ENCODE measurements at regions not wholly inside any gene's neighbourhood (a gene's known extent, or its start where the extent isn't known, plus 50 kb on each side); places are given as distances from the start of the nearest gene placed in this dataset.

- no peak for TF ChIP-seq CTCF (IDR thresholded peaks at IDR 0.05; ENCODE audit: control extremely low read depth in 1 of 3, insufficient read depth in 1 of 3, low read depth in 1 of 3, low read length in 3 of 3)
- TF ChIP-seq, protein P1, sequence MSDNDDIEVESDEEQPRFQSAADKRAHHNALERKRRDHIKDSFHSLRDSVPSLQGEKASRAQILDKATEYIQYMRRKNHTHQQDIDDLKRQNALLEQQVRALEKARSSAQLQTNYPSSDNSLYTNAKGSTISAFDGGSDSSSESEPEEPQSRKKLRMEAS (IDR thresholded peaks at IDR 0.05) = no peak
- TF ChIP-seq EGR1 (IDR thresholded peaks at IDR 0.05; ENCODE audit: borderline replicate concordance, low read depth, low read length) = no peak
- TF ChIP-seq EP300 (IDR thresholded peaks at IDR 0.05; ENCODE audit: borderline replicate concordance in 1 of 2, low read depth in 2 of 2, low read length in 2 of 2) = no peak
- TF ChIP-seq ASH2L (IDR thresholded peaks at IDR 0.05; ENCODE audit: low read length) = no peak
- no peak for TF ChIP-seq POLR2A (IDR thresholded peaks at IDR 0.05; ENCODE audit: control extremely low read depth in 1 of 2, low read depth in 2 of 2, low read length in 2 of 2)
- no peak for TF ChIP-seq PHF8 (conservative IDR thresholded peaks at IDR 0.05; ENCODE audit: low read depth, low read length)
- no peak for TF ChIP-seq EZH2 (IDR thresholded peaks at IDR 0.05; ENCODE audit: low read depth, low read length, severe bottlenecking)
Observed at GRCh38 chr4:33974270-33974669, 2270.0 kb downstream of the ARAP2 start.
